ENCODE measurements at regions not wholly inside any gene's neighbourhood (a gene's known extent, or its start where the extent isn't known, plus 50 kb on each side); places are given as distances from the start of the nearest gene placed in this dataset.
"Not testable (repeated sequence)": the region's sequence is repeated elsewhere in the genome, so short reads cannot be mapped to it uniquely, and the experiment has no call there.

DNA sequence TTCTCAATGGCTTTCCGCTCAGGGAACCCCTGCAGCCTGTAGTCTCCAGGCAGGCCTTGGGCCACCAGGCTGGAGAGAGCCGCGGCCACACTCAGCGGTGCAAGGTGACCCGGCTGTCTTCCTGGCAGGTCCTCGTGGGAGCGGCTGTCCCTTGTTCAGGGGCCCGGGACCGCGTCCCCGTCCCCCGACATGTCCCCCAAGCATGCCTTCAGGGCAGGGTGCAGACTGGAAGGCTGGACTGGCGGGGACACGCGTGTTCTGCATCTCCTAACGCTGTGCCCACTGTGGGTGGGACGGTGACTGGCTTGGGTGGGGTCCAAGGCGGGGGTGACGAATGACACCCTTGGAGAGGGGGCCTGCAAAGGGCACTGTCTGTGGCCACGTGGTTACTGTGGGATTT is 93.6 kb downstream of the WTIP start:
- DNase-seq (ENCODE audit: low read depth), result no peak

DNA sequence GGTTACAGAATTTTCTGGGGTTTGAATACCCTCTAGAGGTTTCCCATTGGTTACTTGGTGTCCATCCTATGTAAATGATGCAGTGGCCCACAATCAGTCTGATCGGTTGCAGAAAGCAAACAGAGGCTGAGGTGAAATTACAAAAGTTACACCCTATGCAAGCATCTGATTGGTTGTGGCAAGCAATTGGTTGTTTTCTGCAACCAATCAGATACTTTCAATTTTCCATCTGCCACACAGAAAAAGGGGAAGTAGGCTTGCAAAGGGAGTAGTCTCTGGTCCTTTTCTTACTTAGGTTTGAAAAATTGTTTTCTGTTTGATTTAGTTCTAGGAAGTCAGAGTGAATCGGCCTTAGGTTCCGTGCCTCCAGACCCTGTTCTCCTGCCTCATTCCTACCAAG is 93.1 kb downstream of the WTIP start:
- DNase-seq (ENCODE audit: low read depth), result no peak

DNA sequence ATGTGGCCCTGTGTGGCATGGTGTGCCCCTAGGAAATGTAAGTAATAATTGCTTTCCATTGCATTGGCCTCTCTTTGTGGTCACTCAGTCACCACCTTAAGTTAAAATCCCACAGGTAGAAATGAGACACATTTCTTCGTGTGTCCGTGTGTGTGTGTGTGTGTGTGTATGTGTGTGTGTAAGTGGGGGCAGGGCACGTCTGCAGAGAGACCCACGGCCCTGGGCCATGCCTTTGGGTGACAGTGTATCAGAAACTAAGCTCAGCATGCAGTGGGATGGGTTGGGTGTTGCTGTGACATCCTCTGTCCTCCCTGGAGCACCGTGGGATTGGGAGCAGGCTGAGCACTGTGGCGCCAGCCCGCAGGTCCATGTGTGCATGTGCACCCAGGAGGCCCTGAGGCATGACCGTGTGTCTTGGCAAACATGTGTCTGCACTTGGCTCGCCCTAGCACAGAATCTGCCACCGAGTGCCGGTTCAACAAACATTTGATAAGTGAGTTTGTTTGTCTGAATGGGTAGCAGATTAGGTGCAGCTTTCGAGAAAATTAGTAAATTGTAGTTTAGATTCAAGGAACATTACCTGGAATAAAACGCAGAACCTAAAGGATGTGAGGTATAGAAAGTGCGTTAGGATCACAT is 91.8 kb downstream of the WTIP start:
- no peak for DNase-seq (ENCODE audit: low read depth)

DNA sequence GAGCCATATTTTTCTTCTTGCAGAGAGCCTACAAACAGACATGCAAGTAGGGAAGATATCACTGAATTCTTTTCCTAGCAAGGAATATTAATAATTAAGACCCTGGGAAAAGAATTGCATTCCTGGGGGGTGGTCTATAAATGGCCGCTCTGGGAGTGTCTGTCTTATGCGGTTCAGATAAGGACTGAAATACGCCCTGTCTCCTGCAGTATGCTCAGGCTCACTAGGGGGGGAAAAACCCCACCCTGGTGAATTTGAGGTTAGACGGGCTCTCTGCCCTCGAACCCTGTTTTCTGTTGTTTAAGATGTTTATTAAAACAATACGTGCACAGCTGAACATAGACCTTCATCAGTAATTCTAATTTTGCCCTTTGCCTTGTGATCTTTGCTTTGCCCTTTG is 88.6 kb downstream of the WTIP start:
- DNase-seq (ENCODE audit: low read depth), result not testable (repeated sequence)

DNA sequence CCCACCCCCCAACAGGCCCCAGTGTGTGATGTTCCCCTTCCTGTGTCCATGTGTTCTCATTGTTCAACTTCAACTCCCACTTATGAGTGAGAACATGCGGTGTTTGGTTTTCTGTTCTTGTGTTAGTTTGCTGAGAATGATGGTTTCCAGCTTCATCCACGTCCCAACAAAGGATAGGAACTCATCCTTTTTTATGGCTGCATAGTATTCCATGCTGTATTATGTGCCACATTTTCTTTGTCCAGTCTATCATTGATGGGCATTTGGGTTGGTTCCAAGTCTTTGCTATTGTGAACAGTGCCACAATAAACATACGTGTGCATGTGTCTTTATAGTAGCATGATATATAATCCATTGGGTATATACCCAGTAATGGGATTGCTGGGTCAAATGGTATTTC is 80.8 kb downstream of the WTIP start:
- not testable (repeated sequence) for DNase-seq (ENCODE audit: low read depth)

Measured in HT1080 (cell line).